HG03442 (cell line): ENCODE measurements at regions not wholly inside any gene's neighbourhood (a gene's known extent, or its start where the extent isn't known, plus 50 kb on each side); places are given as distances from the start of the nearest gene placed in this dataset.

Source experiments
- ATAC-seq: cut with Tn5 transposase; IDR thresholded peaks from one replicate; pipeline ENCODE4 v1.9.1; 2021; ENCODE audit warnings: mild to moderate bottlenecking, moderate library complexity; ENCODE audit not compliant: unreplicated experiment

GRCh38 chr4:173934201-173934600 is 349.3 kb downstream of the FBXO8 start:
- ATAC-seq: no peak

- no peak for ATAC-seq
Measured at GRCh38 chr4:173932701-173933100, 350.8 kb downstream of the FBXO8 start.

- ATAC-seq: no peak
Measured at GRCh38 chr4:173930329-173930967, 353.0 kb downstream of the FBXO8 start.

- ATAC-seq: no peak
Measured at GRCh38 chr4:173929921-173930320, 353.5 kb downstream of the FBXO8 start.

GRCh38 chr4:173924561-173924960 is 358.9 kb downstream of the FBXO8 start:
- peak; percentile 80 for ATAC-seq

GRCh38 chr4:173919861-173920260 is 363.6 kb downstream of the FBXO8 start:
- ATAC-seq: no peak

GRCh38 chr4:173919196-173919595 is 364.3 kb downstream of the FBXO8 start:
- ATAC-seq: no peak

- ATAC-seq: no peak
Measured at GRCh38 chr4:173917255-173917960, 366.1 kb downstream of the FBXO8 start.

- no peak for ATAC-seq
Measured at GRCh38 chr4:173913496-173913895, 370.0 kb downstream of the FBXO8 start.

GRCh38 chr4:173912384-173912783 is 371.1 kb downstream of the FBXO8 start:
- no peak for ATAC-seq

- ATAC-seq: no peak
Measured at GRCh38 chr4:173910891-173911290, 372.6 kb downstream of the FBXO8 start.

GRCh38 chr4:173909294-173909693 is 374.2 kb downstream of the FBXO8 start:
- ATAC-seq: no peak

GRCh38 chr4:173899813-173900212 is 369.8 kb upstream of the HAND2 start:
- no peak for ATAC-seq

- ATAC-seq: no peak
Measured at GRCh38 chr4:173891072-173891471, 361.0 kb upstream of the HAND2 start.

GRCh38 chr4:173883821-173884220 is 353.8 kb upstream of the HAND2 start:
- no peak for ATAC-seq

GRCh38 chr4:173880897-173881296 is 350.9 kb upstream of the HAND2 start:
- ATAC-seq: no peak

- no peak for ATAC-seq
Measured at GRCh38 chr4:173879509-173879908, 349.5 kb upstream of the HAND2 start.

- ATAC-seq: no peak
Measured at GRCh38 chr4:173878701-173879100, 348.7 kb upstream of the HAND2 start.

GRCh38 chr4:173871643-173872042 is 341.6 kb upstream of the HAND2 start:
- ATAC-seq: no peak

GRCh38 chr4:173866322-173867026 is 336.4 kb upstream of the HAND2 start:
- no peak for ATAC-seq

GRCh38 chr4:173862754-173863153 is 332.7 kb upstream of the HAND2 start:
- ATAC-seq: no peak

- no peak for ATAC-seq
Measured at GRCh38 chr4:173860094-173860493, 330.1 kb upstream of the HAND2 start.
